ENCODE measurements at regions not wholly inside any gene's neighbourhood (a gene's known extent, or its start where the extent isn't known, plus 50 kb on each side); places are given as distances from the start of the nearest gene placed in this dataset.

DNA sequence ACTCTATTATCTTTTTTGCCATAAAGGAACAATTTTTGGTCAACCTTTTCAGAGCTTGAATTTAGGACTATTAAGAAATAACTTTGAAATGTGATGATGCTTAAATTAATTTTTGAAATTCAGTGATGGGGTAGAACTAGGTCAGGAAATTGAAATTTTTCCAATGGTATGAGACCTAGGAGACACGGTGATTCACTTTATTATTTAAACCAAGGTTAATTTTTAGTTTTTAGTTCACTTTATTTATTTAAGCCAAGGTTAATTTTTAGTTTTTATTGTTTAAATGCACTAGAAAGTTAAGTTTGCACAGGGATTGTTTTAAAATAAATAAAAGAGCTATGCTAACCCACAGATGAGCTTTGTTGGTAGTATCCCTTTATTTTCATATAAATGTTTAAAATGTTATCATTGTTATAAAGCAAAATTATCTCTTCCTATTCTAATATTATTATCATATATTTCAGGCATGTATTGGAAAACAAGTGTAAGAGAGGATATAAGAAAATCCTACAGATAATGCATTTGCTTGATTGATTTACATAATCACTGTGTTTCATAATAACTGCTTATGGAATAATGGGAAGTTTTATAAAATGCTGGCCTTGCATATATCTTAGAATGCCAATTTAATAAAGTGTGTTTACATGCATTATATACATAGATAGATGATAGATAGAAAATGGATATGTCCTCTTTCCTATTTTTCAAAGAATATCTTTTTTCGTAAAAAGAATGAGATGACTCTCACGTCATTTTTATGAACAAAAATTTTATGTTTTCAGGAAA lies 163.6 kb downstream of the HGF start:
- TF ChIP-seq, protein P1, sequence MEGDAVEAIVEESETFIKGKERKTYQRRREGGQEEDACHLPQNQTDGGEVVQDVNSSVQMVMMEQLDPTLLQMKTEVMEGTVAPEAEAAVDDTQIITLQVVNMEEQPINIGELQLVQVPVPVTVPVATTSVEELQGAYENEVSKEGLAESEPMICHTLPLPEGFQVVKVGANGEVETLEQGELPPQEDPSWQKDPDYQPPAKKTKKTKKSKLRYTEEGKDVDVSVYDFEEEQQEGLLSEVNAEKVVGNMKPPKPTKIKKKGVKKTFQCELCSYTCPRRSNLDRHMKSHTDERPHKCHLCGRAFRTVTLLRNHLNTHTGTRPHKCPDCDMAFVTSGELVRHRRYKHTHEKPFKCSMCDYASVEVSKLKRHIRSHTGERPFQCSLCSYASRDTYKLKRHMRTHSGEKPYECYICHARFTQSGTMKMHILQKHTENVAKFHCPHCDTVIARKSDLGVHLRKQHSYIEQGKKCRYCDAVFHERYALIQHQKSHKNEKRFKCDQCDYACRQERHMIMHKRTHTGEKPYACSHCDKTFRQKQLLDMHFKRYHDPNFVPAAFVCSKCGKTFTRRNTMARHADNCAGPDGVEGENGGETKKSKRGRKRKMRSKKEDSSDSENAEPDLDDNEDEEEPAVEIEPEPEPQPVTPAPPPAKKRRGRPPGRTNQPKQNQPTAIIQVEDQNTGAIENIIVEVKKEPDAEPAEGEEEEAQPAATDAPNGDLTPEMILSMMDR (IDR thresholded peaks at IDR 0.05) = no peak
- TF ChIP-seq EZH2 (IDR thresholded peaks at IDR 0.05; ENCODE audit: borderline replicate concordance, insufficient read depth, low read depth, low read length, poor library complexity, severe bottlenecking) = no peak

All from B cell (primary cell).